Lower leg skin (tissue), 3 donors: ENCODE measurements at regions not wholly inside any gene's neighbourhood (a gene's known extent, or its start where the extent isn't known, plus 50 kb on each side); places are given as distances from the start of the nearest gene placed in this dataset.

Source experiments
- CTCF ChIP-seq, 3 donors: fragments of 450-650 bp; IDR thresholded peaks; one replicate each; pipeline ENCODE4 v1.5.1; 2016; ENCODE audit warnings: antibody characterized with exemption in 3 of 3, mild to moderate bottlenecking in 3 of 3, moderate library complexity in 2 of 3
- POLR2A ChIP-seq, 2 donors: fragments of 450-650 bp; IDR thresholded peaks; one replicate each; pipeline ENCODE4 v1.6.1; 2016 to 2017; ENCODE audit warnings: antibody characterized with exemption in 2 of 2, mild to moderate bottlenecking in 1 of 2, moderate library complexity in 1 of 2

GRCh38 chr3:28069438-28069837, 172.0 kb upstream of the CMC1 start:
- TF ChIP-seq POLR2A (IDR thresholded peaks at IDR 0.05) (no peak), CTCF (IDR thresholded peaks at IDR 0.05) (no peak)
